ENCODE measurements at regions not wholly inside any gene's neighbourhood (a gene's known extent, or its start where the extent isn't known, plus 50 kb on each side); places are given as distances from the start of the nearest gene placed in this dataset.

GRCh38 chr11:122343210-122343609 lies 227.2 kb upstream of the BLID start:
- H3K36me3 ChIP-seq (ENCODE audit: control insufficient read depth, insufficient read depth, low read length, severe bottlenecking) = no peaks in the 10 kb centered on the region
- no peak for DNase-seq (ENCODE audit: low read depth)
- no peak overlapping the region for H3K9ac ChIP-seq (ENCODE audit: low read length)
- no peaks in the 10 kb centered on the region for H3K27me3 ChIP-seq (replicated peaks; ENCODE audit: control insufficient read depth, insufficient read depth, low read length)
- H3K4me1 ChIP-seq (ENCODE audit: control insufficient read depth, insufficient read depth, low read length) = peaks cover 10% of the 10 kb centered on the region
- peak overlapping the region; percentile 13 for H3K4me3 ChIP-seq (ENCODE audit: low read length)
- no peaks in the 10 kb centered on the region for H3K9me3 ChIP-seq (ENCODE audit: control insufficient read depth, low read length)

- Histone ChIP-seq H3K9ac (ENCODE audit: low read length) (no peak overlapping the region), H3K27me3 (replicated peaks; ENCODE audit: control insufficient read depth, insufficient read depth, low read length) (no peaks in the 10 kb centered on the region), H3K4me3 (ENCODE audit: low read length) (no peak overlapping the region), H3K4me1 (ENCODE audit: control insufficient read depth, insufficient read depth, low read length) (peaks cover 10% of the 10 kb centered on the region), H3K9me3 (ENCODE audit: control insufficient read depth, low read length) (no peaks in the 10 kb centered on the region), H3K36me3 (ENCODE audit: control insufficient read depth, insufficient read depth, low read length, severe bottlenecking) (no peaks in the 10 kb centered on the region)
- DNase-seq (ENCODE audit: low read depth) = no peak
Measured at GRCh38 chr11:122342089-122342744, 226.2 kb upstream of the BLID start.

- Histone ChIP-seq H3K4me1 (ENCODE audit: control insufficient read depth, insufficient read depth, low read length) (peaks cover 10% of the 10 kb centered on the region), H3K9ac (ENCODE audit: low read length) (no peak overlapping the region)
- no peak for DNase-seq (ENCODE audit: low read depth)
Measured at GRCh38 chr11:122341477-122341876, 225.5 kb upstream of the BLID start.

GRCh38 chr11:122340607-122341290 lies 224.7 kb upstream of the BLID start:
- DNase-seq (ENCODE audit: low read depth) = no peak
- Histone ChIP-seq H3K9ac (ENCODE audit: low read length) (no peak overlapping the region), H3K4me3 (ENCODE audit: low read length) (no peak overlapping the region), H3K27me3 (replicated peaks; ENCODE audit: control insufficient read depth, insufficient read depth, low read length) (no peaks in the 10 kb centered on the region), H3K9me3 (ENCODE audit: control insufficient read depth, low read length) (no peaks in the 10 kb centered on the region), H3K4me1 (ENCODE audit: control insufficient read depth, insufficient read depth, low read length) (peaks cover 10% of the 10 kb centered on the region), H3K36me3 (ENCODE audit: control insufficient read depth, insufficient read depth, low read length, severe bottlenecking) (no peaks in the 10 kb centered on the region)

More at GRCh38 chr11:122341477-122341876, 225.5 kb upstream of the BLID start:
- Histone ChIP-seq H3K36me3 (ENCODE audit: control insufficient read depth, insufficient read depth, low read length, severe bottlenecking) (no peaks in the 10 kb centered on the region), H3K9me3 (ENCODE audit: control insufficient read depth, low read length) (no peaks in the 10 kb centered on the region), H3K27me3 (replicated peaks; ENCODE audit: control insufficient read depth, insufficient read depth, low read length) (no peaks in the 10 kb centered on the region), H3K4me3 (ENCODE audit: low read length) (no peak overlapping the region)

GRCh38 chr11:122339436-122340060 lies 223.5 kb upstream of the BLID start:
- no peaks in the 10 kb centered on the region for H3K9me3 ChIP-seq (ENCODE audit: control insufficient read depth, low read length)
- no peaks in the 10 kb centered on the region for H3K36me3 ChIP-seq (ENCODE audit: control insufficient read depth, insufficient read depth, low read length, severe bottlenecking)
- no peak overlapping the region for H3K9ac ChIP-seq (ENCODE audit: low read length)
- H3K4me3 ChIP-seq (ENCODE audit: low read length) = no peak overlapping the region
- DNase-seq (ENCODE audit: low read depth) = no peak
- H3K4me1 ChIP-seq (ENCODE audit: control insufficient read depth, insufficient read depth, low read length) = peaks cover 7% of the 10 kb centered on the region
- H3K27me3 ChIP-seq (replicated peaks; ENCODE audit: control insufficient read depth, insufficient read depth, low read length) = no peaks in the 10 kb centered on the region

- H3K9ac ChIP-seq (ENCODE audit: low read length) = no peak overlapping the region
- no peaks in the 10 kb centered on the region for H3K27me3 ChIP-seq (replicated peaks; ENCODE audit: control insufficient read depth, insufficient read depth, low read length)
- no peaks in the 10 kb centered on the region for H3K9me3 ChIP-seq (ENCODE audit: control insufficient read depth, low read length)
- H3K4me1 ChIP-seq (ENCODE audit: control insufficient read depth, insufficient read depth, low read length) = peaks cover under 1% of the 10 kb centered on the region
- no peaks in the 10 kb centered on the region for H3K36me3 ChIP-seq (ENCODE audit: control insufficient read depth, insufficient read depth, low read length, severe bottlenecking)
- H3K4me3 ChIP-seq (ENCODE audit: low read length) = no peak overlapping the region
- DNase-seq (ENCODE audit: low read depth) = no peak
Measured at GRCh38 chr11:122337704-122338103, 221.7 kb upstream of the BLID start.

- DNase-seq (ENCODE audit: low read depth) = no peak
- no peaks in the 10 kb centered on the region for H3K9me3 ChIP-seq (ENCODE audit: control insufficient read depth, low read length)
- no peaks in the 10 kb centered on the region for H3K27me3 ChIP-seq (replicated peaks; ENCODE audit: control insufficient read depth, insufficient read depth, low read length)
- H3K4me3 ChIP-seq (ENCODE audit: low read length) = no peak overlapping the region
- H3K36me3 ChIP-seq (ENCODE audit: control insufficient read depth, insufficient read depth, low read length, severe bottlenecking) = no peaks in the 10 kb centered on the region
- H3K4me1 ChIP-seq (ENCODE audit: control insufficient read depth, insufficient read depth, low read length) = no peaks in the 10 kb centered on the region
- no peak overlapping the region for H3K9ac ChIP-seq (ENCODE audit: low read length)
Measured at GRCh38 chr11:122337241-122337640, 221.2 kb upstream of the BLID start.

GRCh38 chr11:122336706-122337105 lies 220.7 kb upstream of the BLID start:
- Histone ChIP-seq H3K9ac (ENCODE audit: low read length) (no peak overlapping the region), H3K4me3 (ENCODE audit: low read length) (no peak overlapping the region), H3K9me3 (ENCODE audit: control insufficient read depth, low read length) (no peaks in the 10 kb centered on the region), H3K36me3 (ENCODE audit: control insufficient read depth, insufficient read depth, low read length, severe bottlenecking) (no peaks in the 10 kb centered on the region), H3K4me1 (ENCODE audit: control insufficient read depth, insufficient read depth, low read length) (no peaks in the 10 kb centered on the region), H3K27me3 (replicated peaks; ENCODE audit: control insufficient read depth, insufficient read depth, low read length) (no peaks in the 10 kb centered on the region)
- DNase-seq (ENCODE audit: low read depth) = no peak

- no peak for DNase-seq (ENCODE audit: low read depth)
- no peaks in the 10 kb centered on the region for H3K4me1 ChIP-seq (ENCODE audit: control insufficient read depth, insufficient read depth, low read length)
- H3K4me3 ChIP-seq (ENCODE audit: low read length) = no peak overlapping the region
- no peaks in the 10 kb centered on the region for H3K36me3 ChIP-seq (ENCODE audit: control insufficient read depth, insufficient read depth, low read length, severe bottlenecking)
- no peak overlapping the region for H3K9ac ChIP-seq (ENCODE audit: low read length)
- no peaks in the 10 kb centered on the region for H3K27me3 ChIP-seq (replicated peaks; ENCODE audit: control insufficient read depth, insufficient read depth, low read length)
- no peaks in the 10 kb centered on the region for H3K9me3 ChIP-seq (ENCODE audit: control insufficient read depth, low read length)
Measured at GRCh38 chr11:122334546-122335339, 218.7 kb upstream of the BLID start.

GRCh38 chr11:122333467-122333866 lies 217.5 kb upstream of the BLID start:
- no peaks in the 10 kb centered on the region for H3K4me1 ChIP-seq (ENCODE audit: control insufficient read depth, insufficient read depth, low read length)

GRCh38 chr11:122331079-122331478 lies 215.1 kb upstream of the BLID start:
- no peaks in the 10 kb centered on the region for H3K27me3 ChIP-seq (replicated peaks; ENCODE audit: control insufficient read depth, insufficient read depth, low read length)
- no peaks in the 10 kb centered on the region for H3K4me1 ChIP-seq (ENCODE audit: control insufficient read depth, insufficient read depth, low read length)
- no peaks in the 10 kb centered on the region for H3K9me3 ChIP-seq (ENCODE audit: control insufficient read depth, low read length)
- H3K36me3 ChIP-seq (ENCODE audit: control insufficient read depth, insufficient read depth, low read length, severe bottlenecking) = no peaks in the 10 kb centered on the region
- DNase-seq (ENCODE audit: low read depth) = no peak
- H3K4me3 ChIP-seq (ENCODE audit: low read length) = no peak overlapping the region
- no peak overlapping the region for H3K9ac ChIP-seq (ENCODE audit: low read length)

More at GRCh38 chr11:122333467-122333866, 217.5 kb upstream of the BLID start:
- no peak overlapping the region for H3K4me3 ChIP-seq (ENCODE audit: low read length)
- H3K27me3 ChIP-seq (replicated peaks; ENCODE audit: control insufficient read depth, insufficient read depth, low read length) = no peaks in the 10 kb centered on the region
- H3K9ac ChIP-seq (ENCODE audit: low read length) = no peak overlapping the region
- H3K9me3 ChIP-seq (ENCODE audit: control insufficient read depth, low read length) = no peaks in the 10 kb centered on the region
- no peak for DNase-seq (ENCODE audit: low read depth)
- no peaks in the 10 kb centered on the region for H3K36me3 ChIP-seq (ENCODE audit: control insufficient read depth, insufficient read depth, low read length, severe bottlenecking)

All from adipocyte (in vitro differentiated cells).